ENCODE measurements at regions not wholly inside any gene's neighbourhood (a gene's known extent, or its start where the extent isn't known, plus 50 kb on each side); places are given as distances from the start of the nearest gene placed in this dataset.

GRCh38 chr5:32842813-32843530, 131.9 kb downstream of the NPR3 start:
- CTCF ChIA-PET, result no interaction called here
- no peaks in the 10 kb centered on the region for H3K36me3 ChIP-seq (ENCODE audit: control insufficient read depth in 2 of 2, extremely low read depth in 1 of 2, insufficient read depth in 1 of 2, low read length in 1 of 2)
- Mint-ChIP-seq H3K4me3 (no peak overlapping the region), H3K9me3 (no peaks in the 10 kb centered on the region), H3K36me3 (no peaks in the 10 kb centered on the region), H3K4me1 (peaks cover 0 to 9% (median 5%) of the 10 kb centered on the region in 3 donors), H3K27me3 (no peaks in the 10 kb centered on the region), H3K27ac (peak overlapping the region in 1 of 2 donors; percentile 55)
- no peak overlapping the region for H3K27ac ChIP-seq (ENCODE audit: low read length)
- DNase-seq (peak in 7 of 35 experiments; percentile 0 to 10 (median 4)), ATAC-seq (replicated peaks in 1 of 4) (peak in 2 of 4 experiments; percentile 39 to 50)
- no peaks in the 10 kb centered on the region for H3K9me3 ChIP-seq
- POLR2A ChIA-PET, result interaction anchor here in 1 of 2 donors (0.8 kb wide), 1 partner anchor 91 kb away, joined by 3 read pairs; no protein-coding TSS in a partner anchor
- H3K27me3 ChIP-seq (replicated peaks in 1 of 2; ENCODE audit: control insufficient read depth in 2 of 2, extremely low read depth in 1 of 2, insufficient read depth in 2 of 2, low read length in 1 of 2), result no peaks in the 10 kb centered on the region
- H3K4me1 ChIP-seq (ENCODE audit: control insufficient read depth in 1 of 2, extremely low read depth in 1 of 2, insufficient read depth in 2 of 2, low read length in 2 of 2), result peaks cover 0 to 13% of the 10 kb centered on the region in 2 experiments
- WGBS (ENCODE audit: insufficient coverage), result 2% methylated on average over 5 of the region's 8 CpGs
- no peak overlapping the region for H3K4me3 ChIP-seq (ENCODE audit: control insufficient read depth in 1 of 2, extremely low read depth in 1 of 2, low read length in 1 of 2)

GRCh38 chr5:32843531-32843895, 132.4 kb downstream of the NPR3 start:
- ATAC-seq (replicated peaks in 1 of 4) (no peak), DNase-seq (no peak)
- Histone ChIP-seq H3K4me1 (ENCODE audit: control insufficient read depth in 1 of 2, extremely low read depth in 1 of 2, insufficient read depth in 2 of 2, low read length in 2 of 2) (peaks cover 0 to 13% of the 10 kb centered on the region in 2 experiments), H3K4me3 (ENCODE audit: control insufficient read depth in 1 of 2, extremely low read depth in 1 of 2, low read length in 1 of 2) (no peak overlapping the region), H3K27ac (ENCODE audit: low read length) (no peak overlapping the region), H3K36me3 (ENCODE audit: control insufficient read depth in 2 of 2, extremely low read depth in 1 of 2, insufficient read depth in 1 of 2, low read length in 1 of 2) (no peaks in the 10 kb centered on the region), H3K9me3 (no peaks in the 10 kb centered on the region), H3K27me3 (replicated peaks in 1 of 2; ENCODE audit: control insufficient read depth in 2 of 2, extremely low read depth in 1 of 2, insufficient read depth in 2 of 2, low read length in 1 of 2) (no peaks in the 10 kb centered on the region)
- Mint-ChIP-seq H3K27me3 (no peaks in the 10 kb centered on the region), H3K4me1 (peaks cover 0 to 9% (median 5%) of the 10 kb centered on the region in 3 donors), H3K9me3 (no peaks in the 10 kb centered on the region), H3K4me3 (no peak overlapping the region), H3K36me3 (no peaks in the 10 kb centered on the region), H3K27ac (peak overlapping the region in 1 of 2 donors; percentile 55)
- CTCF ChIA-PET, result no interaction called here
- POLR2A ChIA-PET, result interaction anchor here in 1 of 2 donors (0.8 kb wide), 1 partner anchor 91 kb away, joined by 3 read pairs; no protein-coding TSS in a partner anchor
- no CpG with 5 or more reads among the region's 3 CpGs for WGBS (ENCODE audit: insufficient coverage)

GRCh38 chr5:32845171-32845570, 134.1 kb downstream of the NPR3 start:
- H3K4me3 Mint-ChIP-seq, result no peak overlapping the region
- Histone ChIP-seq H3K4me1 (ENCODE audit: control insufficient read depth in 1 of 2, extremely low read depth in 1 of 2, insufficient read depth in 2 of 2, low read length in 2 of 2) (peaks cover 0 to 13% of the 10 kb centered on the region in 2 experiments), H3K27me3 (replicated peaks in 1 of 2; ENCODE audit: control insufficient read depth in 2 of 2, extremely low read depth in 1 of 2, insufficient read depth in 2 of 2, low read length in 1 of 2) (no peaks in the 10 kb centered on the region), H3K4me3 (ENCODE audit: control insufficient read depth in 1 of 2, extremely low read depth in 1 of 2, low read length in 1 of 2) (no peak overlapping the region), H3K36me3 (ENCODE audit: control insufficient read depth in 2 of 2, extremely low read depth in 1 of 2, insufficient read depth in 1 of 2, low read length in 1 of 2) (no peaks in the 10 kb centered on the region), H3K27ac (ENCODE audit: low read length) (no peak overlapping the region), H3K9me3 (no peaks in the 10 kb centered on the region)
- ATAC-seq (replicated peaks in 1 of 4) (no peak), DNase-seq (no peak)
- CTCF ChIA-PET, result no interaction called here
- no peak overlapping the region for H3K27ac Mint-ChIP-seq
- H3K27me3 Mint-ChIP-seq, result no peaks in the 10 kb centered on the region
- 100% methylated on average over 2 of the region's 3 CpGs for WGBS (ENCODE audit: insufficient coverage)
- POLR2A ChIA-PET, result no interaction called here
- H3K4me1 Mint-ChIP-seq, result peaks cover 0 to 9% (median 5%) of the 10 kb centered on the region in 3 donors
- H3K9me3 Mint-ChIP-seq, result peaks cover 0 to 9% (median 0%) of the 10 kb centered on the region in 3 donors
- no peaks in the 10 kb centered on the region for H3K36me3 Mint-ChIP-seq

GRCh38 chr5:32848120-32848519, 137.0 kb downstream of the NPR3 start:
- Histone ChIP-seq H3K27me3 (replicated peaks in 1 of 2; ENCODE audit: control insufficient read depth in 2 of 2, extremely low read depth in 1 of 2, insufficient read depth in 2 of 2, low read length in 1 of 2) (no peaks in the 10 kb centered on the region), H3K4me1 (ENCODE audit: control insufficient read depth in 1 of 2, extremely low read depth in 1 of 2, insufficient read depth in 2 of 2, low read length in 2 of 2) (peaks cover 0 to 6% of the 10 kb centered on the region in 2 experiments), H3K4me3 (ENCODE audit: control insufficient read depth in 1 of 2, extremely low read depth in 1 of 2, low read length in 1 of 2) (no peak overlapping the region), H3K27ac (ENCODE audit: low read length) (no peak overlapping the region), H3K36me3 (ENCODE audit: control insufficient read depth in 2 of 2, extremely low read depth in 1 of 2, insufficient read depth in 1 of 2, low read length in 1 of 2) (no peaks in the 10 kb centered on the region), H3K9me3 (no peaks in the 10 kb centered on the region)
- POLR2A ChIA-PET, result no interaction called here
- Mint-ChIP-seq H3K27me3 (no peaks in the 10 kb centered on the region), H3K4me1 (peaks cover 0 to 4% (median 0%) of the 10 kb centered on the region in 3 donors), H3K36me3 (no peaks in the 10 kb centered on the region), H3K27ac (no peak overlapping the region), H3K4me3 (no peak overlapping the region), H3K9me3 (peaks cover 0 to 9% (median 0%) of the 10 kb centered on the region in 3 donors)
- DNase-seq, result no peak
- ATAC-seq (replicated peaks in 1 of 4), result no peak
- CTCF ChIA-PET, result no interaction called here

- peaks cover 0 to under 1% (median 0%) of the 10 kb centered on the region in 3 donors for H3K4me1 Mint-ChIP-seq
- Histone ChIP-seq H3K4me3 (ENCODE audit: control insufficient read depth in 1 of 2, extremely low read depth in 1 of 2, low read length in 1 of 2) (no peak overlapping the region), H3K36me3 (ENCODE audit: control insufficient read depth in 2 of 2, extremely low read depth in 1 of 2, insufficient read depth in 1 of 2, low read length in 1 of 2) (no peaks in the 10 kb centered on the region), H3K27ac (ENCODE audit: low read length) (no peak overlapping the region), H3K4me1 (ENCODE audit: control insufficient read depth in 1 of 2, extremely low read depth in 1 of 2, insufficient read depth in 2 of 2, low read length in 2 of 2) (peaks cover 0 to under 1% of the 10 kb centered on the region in 2 experiments), H3K27me3 (replicated peaks in 1 of 2; ENCODE audit: control insufficient read depth in 2 of 2, extremely low read depth in 1 of 2, insufficient read depth in 2 of 2, low read length in 1 of 2) (no peaks in the 10 kb centered on the region), H3K9me3 (no peaks in the 10 kb centered on the region)
- ATAC-seq (replicated peaks in 1 of 4), result no peak
- H3K27ac Mint-ChIP-seq, result no peak overlapping the region
- H3K27me3 Mint-ChIP-seq, result no peaks in the 10 kb centered on the region
- peaks cover 0 to 9% (median 0%) of the 10 kb centered on the region in 3 donors for H3K9me3 Mint-ChIP-seq
- POLR2A ChIA-PET, result no interaction called here
- 81% methylated on average over 2 of the region's 3 CpGs for WGBS (ENCODE audit: insufficient coverage)
- CTCF ChIA-PET, result no interaction called here
- DNase-seq, result no peak
- H3K36me3 Mint-ChIP-seq, result no peaks in the 10 kb centered on the region
- no peak overlapping the region for H3K4me3 Mint-ChIP-seq
Observed at GRCh38 chr5:32848681-32849080, 137.6 kb downstream of the NPR3 start.

- Histone ChIP-seq H3K36me3 (ENCODE audit: control insufficient read depth in 2 of 2, extremely low read depth in 1 of 2, insufficient read depth in 1 of 2, low read length in 1 of 2) (no peaks in the 10 kb centered on the region), H3K9me3 (no peaks in the 10 kb centered on the region), H3K4me1 (ENCODE audit: control insufficient read depth in 1 of 2, extremely low read depth in 1 of 2, insufficient read depth in 2 of 2, low read length in 2 of 2) (no peaks in the 10 kb centered on the region), H3K27me3 (replicated peaks in 1 of 2; ENCODE audit: control insufficient read depth in 2 of 2, extremely low read depth in 1 of 2, insufficient read depth in 2 of 2, low read length in 1 of 2) (no peaks in the 10 kb centered on the region), H3K27ac (ENCODE audit: low read length) (no peak overlapping the region), H3K4me3 (ENCODE audit: control insufficient read depth in 1 of 2, extremely low read depth in 1 of 2, low read length in 1 of 2) (no peak overlapping the region)
- Mint-ChIP-seq H3K27me3 (no peaks in the 10 kb centered on the region), H3K27ac (no peak overlapping the region), H3K36me3 (no peaks in the 10 kb centered on the region), H3K4me1 (no peaks in the 10 kb centered on the region), H3K9me3 (peaks cover 4 to 17% (median 6%) of the 10 kb centered on the region in 3 donors), H3K4me3 (no peak overlapping the region)
- POLR2A ChIA-PET, result no interaction called here
- WGBS (ENCODE audit: insufficient coverage), result 71% methylated on average over 5 of the region's 5 CpGs
- DNase-seq (no peak), ATAC-seq (replicated peaks in 1 of 4) (no peak)
- CTCF ChIA-PET, result no interaction called here
Observed at GRCh38 chr5:32850817-32851496, 139.8 kb downstream of the NPR3 start.

Measured in T-cell (primary cell).